Endodermal cell (in vitro differentiated cells): ENCODE measurements at regions not wholly inside any gene's neighbourhood (a gene's known extent, or its start where the extent isn't known, plus 50 kb on each side); places are given as distances from the start of the nearest gene placed in this dataset.

Experiments
- DNase-seq: peaks from one replicate; pipeline ENCODE4 v3.0.0-alpha.2; 2017
- H3K27ac ChIP-seq: 2 replicates; pipeline ENCODE4 v1.5.1; 2013; ENCODE audit warnings: mild to moderate bottlenecking, low read depth, low read length, moderate library complexity
- H3K27me3 ChIP-seq: 2 replicates; pipeline ENCODE4 v1.6.1; 2013; ENCODE audit warnings: mild to moderate bottlenecking, low read length, moderate library complexity; ENCODE audit not compliant: insufficient read depth, control insufficient read depth, poor library complexity, severe bottlenecking
- H3K36me3 ChIP-seq: 2 replicates; pipeline ENCODE4 v1.7.0; 2013; ENCODE audit warnings: mild to moderate bottlenecking, low read length, moderate library complexity; ENCODE audit not compliant: control insufficient read depth, insufficient read depth
- H3K4me1 ChIP-seq: one replicate; pipeline ENCODE4 v1.7.0; 2013; ENCODE audit warnings: low read length; ENCODE audit not compliant: control insufficient read depth, insufficient read depth
- H3K4me3 ChIP-seq: 2 replicates; pipeline ENCODE4 v1.5.1; 2013; ENCODE audit warnings: mild to moderate bottlenecking, low read length, moderate library complexity
- H3K9ac ChIP-seq: 2 replicates; pipeline ENCODE4 v1.6.1; 2013; ENCODE audit warnings: mild to moderate bottlenecking, low read length, moderate library complexity; ENCODE audit not compliant: poor library complexity, severe bottlenecking; ENCODE audit errors: extremely low read depth
- H3K9me3 ChIP-seq: 2 replicates; pipeline ENCODE4 v1.6.1; 2013; ENCODE audit warnings: mild to moderate bottlenecking, low read length, moderate library complexity; ENCODE audit not compliant: control insufficient read depth
- H3K27ac Mint-ChIP-seq: 2 replicates; pipeline ENCODE4 v1.8.0; 2020; ENCODE audit warnings: mixed read lengths
- H3K27me3 Mint-ChIP-seq: 2 replicates; pipeline ENCODE4 v1.8.0; 2021; ENCODE audit warnings: mild to moderate bottlenecking, mixed read lengths; ENCODE audit not compliant: insufficient read depth
- H3K36me3 Mint-ChIP-seq: 2 replicates; pipeline ENCODE4 v1.8.0; 2020; ENCODE audit warnings: low read depth, mixed read lengths
- H3K4me1 Mint-ChIP-seq: 2 replicates; pipeline ENCODE4 v1.8.0; 2020; ENCODE audit warnings: mixed read lengths
- H3K4me3 Mint-ChIP-seq: 2 replicates; pipeline ENCODE4 v1.8.0; 2020; ENCODE audit warnings: mild to moderate bottlenecking, moderate library complexity, mixed read lengths
- H3K9me3 Mint-ChIP-seq: 2 replicates; pipeline ENCODE4 v1.8.0; 2020; ENCODE audit warnings: mild to moderate bottlenecking, mixed read lengths
- CTCF ChIP-seq: fragments of 200-600 bp; sonication (generic); conservative IDR thresholded peaks from 2 replicates; pipeline ENCODE4 v1.5.0; 2021; ENCODE audit warnings: antibody characterized with exemption, mild to moderate bottlenecking
- WGBS, 2 experiments: methylation state at CpG; one replicate each; pipeline versions ENCODE4 v1.1.5 to v1.1.7; 2013; ENCODE audit warnings: missing lambda C conversion rate in 2 of 2, mixed read lengths in 1 of 2; ENCODE audit not compliant: insufficient coverage in 1 of 2, insufficient read length in 1 of 2; 5-methylcytosine and 5-hydroxymethylcytosine counted together

- Histone ChIP-seq H3K4me1 (peaks cover 10% of the 10 kb centered on the region), H3K9ac (no peak overlapping the region), H3K36me3 (no peaks in the 10 kb centered on the region), H3K4me3 (peak overlapping the region; percentile 25), H3K27ac (no peak overlapping the region), H3K27me3 (peaks cover 7% of the 10 kb centered on the region), H3K9me3 (no peaks in the 10 kb centered on the region)
- peaks cover 2% of the 10 kb centered on the region for H3K27me3 Mint-ChIP-seq
- no peak overlapping the region for H3K4me3 Mint-ChIP-seq
- H3K36me3 Mint-ChIP-seq: no peaks in the 10 kb centered on the region
- no peak for TF ChIP-seq CTCF
- no peaks in the 10 kb centered on the region for H3K9me3 Mint-ChIP-seq
- DNase-seq: no peak
- H3K27ac Mint-ChIP-seq: no peak overlapping the region
- H3K4me1 Mint-ChIP-seq: peaks cover 29% of the 10 kb centered on the region
- WGBS, 2 experiments: 15 to 26% methylated on average over 5 of the region's 5 CpGs
Measured at GRCh38 chr4:24256547-24256946, 327.8 kb downstream of the DHX15 start.

GRCh38 chr4:24256066-24256465 is 328.3 kb downstream of the DHX15 start:
- H3K27ac ChIP-seq: no peak overlapping the region
- peaks cover 2% of the 10 kb centered on the region for H3K27me3 Mint-ChIP-seq
- H3K4me3 Mint-ChIP-seq: no peak overlapping the region
- H3K9ac ChIP-seq: no peak overlapping the region
- WGBS, 2 experiments: 62 to 73% methylated on average over 4 of the region's 4 CpGs
- no peaks in the 10 kb centered on the region for H3K36me3 ChIP-seq
- no peaks in the 10 kb centered on the region for H3K36me3 Mint-ChIP-seq
- H3K4me1 Mint-ChIP-seq: peaks cover 26% of the 10 kb centered on the region
- peak overlapping the region; percentile 25 for H3K4me3 ChIP-seq
- peaks cover 10% of the 10 kb centered on the region for H3K4me1 ChIP-seq
- H3K9me3 ChIP-seq: no peaks in the 10 kb centered on the region
- no peak for TF ChIP-seq CTCF
- H3K27me3 ChIP-seq: peaks cover 7% of the 10 kb centered on the region
- H3K9me3 Mint-ChIP-seq: no peaks in the 10 kb centered on the region
- H3K27ac Mint-ChIP-seq: no peak overlapping the region
- DNase-seq: no peak

GRCh38 chr4:24252121-24252520 is 332.2 kb downstream of the DHX15 start:
- no peaks in the 10 kb centered on the region for H3K9me3 ChIP-seq
- TF ChIP-seq CTCF: no peak
- WGBS, 2 experiments: 80 to 94% methylated on average over 1 to 2 of the region's 2 CpGs
- Mint-ChIP-seq H3K36me3 (no peaks in the 10 kb centered on the region), H3K9me3 (no peaks in the 10 kb centered on the region), H3K27ac (no peak overlapping the region), H3K27me3 (peaks cover 2% of the 10 kb centered on the region), H3K4me3 (no peak overlapping the region), H3K4me1 (peaks cover 34% of the 10 kb centered on the region)
- no peak overlapping the region for H3K9ac ChIP-seq
- H3K4me3 ChIP-seq: no peak overlapping the region
- no peaks in the 10 kb centered on the region for H3K36me3 ChIP-seq
- no peak overlapping the region for H3K27ac ChIP-seq
- peaks cover 7% of the 10 kb centered on the region for H3K27me3 ChIP-seq
- DNase-seq: no peak
- peaks cover 10% of the 10 kb centered on the region for H3K4me1 ChIP-seq
